K562 (cell line): ENCODE measurements at regions not wholly inside any gene's neighbourhood (a gene's known extent, or its start where the extent isn't known, plus 50 kb on each side); places are given as distances from the start of the nearest gene placed in this dataset.
A peak's percentile ranks its signal among the peaks of the same experiment; 100 is the strongest.

Experiments used
- ATAC-seq: fragments of 200-7000 bp; cut with Tn5 transposase; 3 replicates; pipeline ENCODE4 v1.9.1; 2020; ENCODE audit warnings: moderate library complexity
- BruUV-seq: library from RNA; stranded (reverse); fragments of 400-500 nt; replicated peaks from 2 replicates; lab custom pipeline; 2021; lab: Mats Ljungman, UMichigan
- CTCF ChIA-PET: fragments of 300-600 bp; formaldehyde crosslinking; extraction: SDS; loops from one replicate; lab custom pipeline; 2021; ENCODE audit warnings: low intra/inter-chr PET ratio; lab: Yijun Ruan, JAX
- POLR2A ChIA-PET: fragments of 300-600, 350-650 bp; sonication (Branson Sonifier 250); formaldehyde crosslinking; extraction: SDS; loops from one replicate; lab custom pipeline; 2021; ENCODE audit warnings: antibody characterized with exemption, inconsistent platforms; lab: Yijun Ruan, JAX
- DNase-seq, 4 experiments: peaks; one replicate each; pipeline versions ENCODE4 v3.0.0 to v3.0.0-alpha.2; 2011 to 2018; ENCODE audit warnings: low spot score in 3 of 4, mixed read lengths in 3 of 4; ENCODE audit errors: extremely low read depth in 1 of 4
- FAIRE-seq: peaks from 2 replicates; lab custom pipeline; 2011; peaks lifted over from hg19 to GRCh38; lab: Jason Lieb, UNC
- H2AFZ ChIP-seq: 2 replicates; pipeline ENCODE4 v1.6.0; 2011; ENCODE audit warnings: low read depth, low read length, control low read depth, inconsistent platforms
- H3K27ac ChIP-seq: fragments of 200-600 bp; 3 replicates; pipeline ENCODE4 v1.8.0; 2011; ENCODE audit warnings: low read depth, mild to moderate bottlenecking, control low read depth, inconsistent platforms, low read length, moderate library complexity, mixed read lengths; ENCODE audit errors: extremely low read depth
- H3K27me3 ChIP-seq, 2 experiments: fragments of 300-600 bp in 1 of 2; 2 replicates in 1 of 2; 3 replicates in 1 of 2; pipeline versions ENCODE4 v1.6.0 to v1.8.0; 2011; ENCODE audit warnings: inconsistent platforms in 2 of 2, low read length in 2 of 2, mild to moderate bottlenecking in 1 of 2, mixed read lengths in 1 of 2, moderate library complexity in 1 of 2; ENCODE audit not compliant: control insufficient read depth in 2 of 2, insufficient read depth in 2 of 2
- H3K36me3 ChIP-seq: fragments of 300-600 bp; 3 replicates; pipeline ENCODE4 v1.8.0; 2011; ENCODE audit warnings: mild to moderate bottlenecking, low read length, inconsistent platforms; ENCODE audit not compliant: control insufficient read depth, insufficient read depth
- H3K4me1 ChIP-seq, 2 experiments: fragments of 200-600 bp in 1 of 2; replicated peaks in 1 of 2; 2 replicates in 1 of 2; 3 replicates in 1 of 2; pipeline versions ENCODE4 v1.5.1 to v1.8.0; 2011; ENCODE audit warnings: inconsistent platforms in 2 of 2, low read length in 2 of 2, mild to moderate bottlenecking in 1 of 2, mixed read lengths in 1 of 2, moderate library complexity in 1 of 2; ENCODE audit not compliant: control insufficient read depth in 2 of 2, insufficient read depth in 2 of 2
- H3K4me2 ChIP-seq: 2 replicates; pipeline ENCODE4 v1.6.1; 2011; ENCODE audit warnings: low read length, control low read depth, inconsistent platforms, mixed read lengths; ENCODE audit not compliant: insufficient read depth
- H3K4me3 ChIP-seq: fragments of 200-600 bp; sonication (generic), shearing (Covaris generic); 2 replicates; pipeline ENCODE4 v1.5.1; 2016; ENCODE audit warnings: control low read depth, inconsistent platforms
- H3K79me2 ChIP-seq: fragments of 200-600 bp; 3 replicates; pipeline ENCODE4 v1.8.0; 2011; ENCODE audit warnings: low read length, inconsistent platforms; ENCODE audit not compliant: control insufficient read depth, insufficient read depth
- H3K9ac ChIP-seq, 2 experiments: 2 replicates each; pipeline versions ENCODE4 v1.6.0 to v1.6.1; 2011; ENCODE audit warnings: low read depth in 2 of 2, low read length in 2 of 2, control low read depth in 1 of 2, inconsistent platforms in 1 of 2, mild to moderate bottlenecking in 1 of 2, mixed read lengths in 1 of 2; ENCODE audit not compliant: insufficient read depth in 1 of 2
- H3K9me1 ChIP-seq: one replicate; pipeline ENCODE4 v1.6.0; 2011; ENCODE audit warnings: inconsistent platforms, mild to moderate bottlenecking, low read length, moderate library complexity; ENCODE audit not compliant: control insufficient read depth, insufficient read depth
- H3K9me3 ChIP-seq: replicated peaks from 2 replicates; pipeline ENCODE4 v1.5.1; 2011; ENCODE audit warnings: low read depth, low read length, inconsistent platforms; ENCODE audit not compliant: control insufficient read depth, insufficient read depth
- H4K20me1 ChIP-seq: replicated peaks from 2 replicates; pipeline ENCODE4 v1.6.1; 2011; ENCODE audit warnings: low read length, inconsistent platforms, mixed read lengths; ENCODE audit not compliant: control insufficient read depth, insufficient read depth
- DIDO1 ChIP-seq: fragments of 450-650 bp; IDR thresholded peaks from 2 replicates; pipeline ENCODE4 v1.6.1; 2016; ENCODE audit warnings: low read depth, missing biosample characterization, missing genetic modification characterization
- FOSL1 ChIP-seq: fragments of 200-800 bp; sonication (Bioruptor generic); conservative IDR thresholded peaks from 2 replicates; pipeline ENCODE4 v1.6.1; 2016; ENCODE audit warnings: missing genetic modification characterization, missing compliant biosample characterization
- GTF3C2 ChIP-seq: IDR thresholded peaks from 3 replicates; pipeline ENCODE4 v1.6.1; 2011; ENCODE audit warnings: borderline replicate concordance, mild to moderate bottlenecking, moderate library complexity; ENCODE audit not compliant: insufficient read length; ENCODE audit errors: extremely low read depth
- SPI1 ChIP-seq: IDR thresholded peaks from 2 replicates; pipeline ENCODE4 v1.6.1; 2011; ENCODE audit warnings: low read depth, low read length, control low read depth, borderline replicate concordance
- TRIM25 ChIP-seq: fragments of 450-650 bp; IDR thresholded peaks from 2 replicates; pipeline ENCODE4 v1.7.0; 2016; ENCODE audit warnings: borderline replicate concordance
- WGBS: fragments of 100-300 bp; shearing (Covaris generic); methylation state at CpG from one replicate; pipeline ENCODE4 v1.1.6; 2016; ENCODE audit warnings: low coverage, mixed read lengths; ENCODE audit not compliant: insufficient coverage; ENCODE audit errors: missing lambda C conversion rate; 5-methylcytosine and 5-hydroxymethylcytosine counted together
- in situ Hi-C: fragments of 300-500 bp; cut with MboI; formaldehyde crosslinking; loops from 4 replicates; pipeline ENCODE4 v1.15.0; 2018; ENCODE audit warnings: inconsistent platforms, mixed read lengths
- intact Hi-C: fragments of 100-400 bp; cut with micrococcal nuclease; formaldehyde crosslinking; loops from 2 replicates; pipeline ENCODE4 v1.14.2; 2022

DNA sequence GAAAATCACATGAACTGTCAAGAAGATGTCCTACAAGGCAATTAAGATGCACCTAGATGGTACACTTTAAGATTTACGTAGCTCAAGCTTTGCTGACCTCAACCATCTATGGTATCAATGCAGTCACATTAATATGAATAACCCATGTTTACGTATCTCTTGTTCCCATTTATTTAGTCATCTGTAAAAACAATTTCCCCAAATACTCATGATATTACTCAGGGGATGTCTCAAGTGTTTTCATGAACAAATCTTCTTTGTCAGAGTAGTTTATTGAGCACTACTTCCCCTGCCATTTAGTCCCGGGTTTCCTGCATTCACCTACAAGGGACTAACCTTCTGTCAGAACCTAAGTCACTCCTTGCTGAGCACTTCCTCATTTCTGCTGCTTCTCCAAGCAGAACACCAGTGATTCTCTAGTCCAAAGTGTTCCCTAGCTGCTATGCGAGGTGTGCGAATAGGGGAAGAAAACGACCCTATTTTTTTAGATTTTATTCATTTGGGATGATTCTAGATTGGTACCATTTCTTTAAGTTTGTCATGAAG is 554.3 kb upstream of the LRRC4C start:
- Histone ChIP-seq H3K79me2 (no peaks in the 10 kb centered on the region), H3K27ac (no peak overlapping the region), H3K4me1 (no peaks in the 10 kb centered on the region), H3K36me3 (no peaks in the 10 kb centered on the region)
- intact Hi-C loops: no loop called here
- 0% methylated on average over 6 of the region's 6 CpGs for WGBS
- no peak for TF ChIP-seq TRIM25
- no peak for TF ChIP-seq FOSL1 (tag)
- no peak for TF ChIP-seq DIDO1
- no peak for TF ChIP-seq GTF3C2
- TF ChIP-seq SPI1: peak; percentile 42; the same call in 1 of the 2 replicates
- TF ChIP-seq, all 486 proteins: peak for 1
- H3K9ac ChIP-seq: no peak overlapping the region
- H3K27me3 ChIP-seq: no peaks in the 10 kb centered on the region
- no peak for DNase-seq
- BruUV-seq: no TSS peak
- ATAC-seq: no peak
- H3K9me3 ChIP-seq: no peaks in the 10 kb centered on the region; the same call in 1 of the 2 replicates
- no peak overlapping the region for H2AFZ ChIP-seq
- ChIA-PET POLR2A (no interaction called here), CTCF (no interaction called here)
- H3K4me3 ChIP-seq: no peak overlapping the region
- H3K4me2 ChIP-seq: no peak overlapping the region
- H3K9me1 ChIP-seq: no peaks in the 10 kb centered on the region
- in situ Hi-C loops: no loop called here
- H4K20me1 ChIP-seq: no peaks in the 10 kb centered on the region
- FAIRE-seq: no peak
